ENCODE measurements at regions not wholly inside any gene's neighbourhood (a gene's known extent, or its start where the extent isn't known, plus 50 kb on each side); places are given as distances from the start of the nearest gene placed in this dataset.

- Histone ChIP-seq H3K9me3 (no peaks in the 10 kb centered on the region), H3K4me3 (no peak overlapping the region), H3K27me3 (no peaks in the 10 kb centered on the region), H3K4me1 (no peaks in the 10 kb centered on the region), H3K36me3 (no peaks in the 10 kb centered on the region), H3K27ac (no peak overlapping the region)
- TF ChIP-seq, protein P1, sequence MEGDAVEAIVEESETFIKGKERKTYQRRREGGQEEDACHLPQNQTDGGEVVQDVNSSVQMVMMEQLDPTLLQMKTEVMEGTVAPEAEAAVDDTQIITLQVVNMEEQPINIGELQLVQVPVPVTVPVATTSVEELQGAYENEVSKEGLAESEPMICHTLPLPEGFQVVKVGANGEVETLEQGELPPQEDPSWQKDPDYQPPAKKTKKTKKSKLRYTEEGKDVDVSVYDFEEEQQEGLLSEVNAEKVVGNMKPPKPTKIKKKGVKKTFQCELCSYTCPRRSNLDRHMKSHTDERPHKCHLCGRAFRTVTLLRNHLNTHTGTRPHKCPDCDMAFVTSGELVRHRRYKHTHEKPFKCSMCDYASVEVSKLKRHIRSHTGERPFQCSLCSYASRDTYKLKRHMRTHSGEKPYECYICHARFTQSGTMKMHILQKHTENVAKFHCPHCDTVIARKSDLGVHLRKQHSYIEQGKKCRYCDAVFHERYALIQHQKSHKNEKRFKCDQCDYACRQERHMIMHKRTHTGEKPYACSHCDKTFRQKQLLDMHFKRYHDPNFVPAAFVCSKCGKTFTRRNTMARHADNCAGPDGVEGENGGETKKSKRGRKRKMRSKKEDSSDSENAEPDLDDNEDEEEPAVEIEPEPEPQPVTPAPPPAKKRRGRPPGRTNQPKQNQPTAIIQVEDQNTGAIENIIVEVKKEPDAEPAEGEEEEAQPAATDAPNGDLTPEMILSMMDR (IDR thresholded peaks at IDR 0.05): no peak
- DNase-seq (ENCODE audit: low spot score): no peak
Observed at GRCh38 chr2:167900435-167901114, 346.8 kb downstream of the STK39 start.

- TF ChIP-seq, protein P1 (IDR thresholded peaks at IDR 0.05): no peak
- Histone ChIP-seq H3K27me3 (no peaks in the 10 kb centered on the region), H3K4me3 (no peak overlapping the region), H3K27ac (no peak overlapping the region), H3K4me1 (no peaks in the 10 kb centered on the region), H3K36me3 (no peaks in the 10 kb centered on the region), H3K9me3 (no peaks in the 10 kb centered on the region)
- DNase-seq (ENCODE audit: low spot score): no peak
Observed at GRCh38 chr2:167898340-167898739, 349.1 kb downstream of the STK39 start.

- Histone ChIP-seq H3K4me1 (no peaks in the 10 kb centered on the region), H3K27me3 (no peaks in the 10 kb centered on the region), H3K36me3 (no peaks in the 10 kb centered on the region), H3K4me3 (no peak overlapping the region), H3K9me3 (no peaks in the 10 kb centered on the region), H3K27ac (no peak overlapping the region)
- TF ChIP-seq, protein P1 (IDR thresholded peaks at IDR 0.05): no peak
- DNase-seq (ENCODE audit: low spot score): no peak
Observed at GRCh38 chr2:167891841-167892240, 355.6 kb downstream of the STK39 start.

- H3K27me3 ChIP-seq: no peaks in the 10 kb centered on the region
- H3K9me3 ChIP-seq: no peaks in the 10 kb centered on the region
- H3K27ac ChIP-seq: no peak overlapping the region
- H3K4me1 ChIP-seq: no peaks in the 10 kb centered on the region
- no peak overlapping the region for H3K4me3 ChIP-seq
- no peaks in the 10 kb centered on the region for H3K36me3 ChIP-seq
- DNase-seq (ENCODE audit: low spot score): no peak
- TF ChIP-seq, protein P1 (IDR thresholded peaks at IDR 0.05): no peak
Observed at GRCh38 chr2:167890739-167891138, 356.7 kb downstream of the STK39 start.

DNA sequence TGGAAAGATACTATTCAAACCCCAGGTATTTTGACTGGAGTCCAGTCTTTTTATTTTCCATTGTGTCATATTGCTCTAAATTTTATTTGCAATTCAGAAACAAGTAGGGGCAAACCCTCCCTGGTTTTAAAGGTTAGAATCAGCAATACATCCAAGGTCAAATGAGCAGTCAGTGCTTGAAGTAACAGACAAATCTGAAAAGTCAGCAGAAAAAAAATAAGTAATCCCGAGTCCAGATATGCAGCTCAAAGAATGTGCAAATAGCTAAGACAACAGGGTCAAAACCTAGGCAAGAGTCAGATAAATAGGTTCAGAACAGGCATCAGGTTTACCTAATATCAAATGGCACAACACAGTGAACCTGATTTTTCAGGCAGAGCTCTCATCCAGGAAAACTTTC, 367.0 kb downstream of the STK39 start:
- no peaks in the 10 kb centered on the region for H3K36me3 ChIP-seq
- no peaks in the 10 kb centered on the region for H3K27me3 ChIP-seq
- no peak overlapping the region for H3K4me3 ChIP-seq
- H3K4me1 ChIP-seq: no peaks in the 10 kb centered on the region
- TF ChIP-seq, protein P1 (IDR thresholded peaks at IDR 0.05): no peak
- no peak for DNase-seq (ENCODE audit: low spot score)
- no peak overlapping the region for H3K27ac ChIP-seq
- H3K9me3 ChIP-seq: no peaks in the 10 kb centered on the region

GRCh38 chr2:167875529-167875928, 371.9 kb downstream of the STK39 start:
- no peak for DNase-seq (ENCODE audit: low spot score)
- Histone ChIP-seq H3K4me3 (no peak overlapping the region), H3K4me1 (no peaks in the 10 kb centered on the region), H3K36me3 (no peaks in the 10 kb centered on the region), H3K27me3 (no peaks in the 10 kb centered on the region), H3K9me3 (no peaks in the 10 kb centered on the region), H3K27ac (no peak overlapping the region)
- TF ChIP-seq, protein P1 (IDR thresholded peaks at IDR 0.05): no peak
